Parathyroid adenoma (tissue), 2 donors: ENCODE measurements at regions not wholly inside any gene's neighbourhood (a gene's known extent, or its start where the extent isn't known, plus 50 kb on each side); places are given as distances from the start of the nearest gene placed in this dataset.

Source experiments
- H2AFZ ChIP-seq: fragments of 300-600 bp; sonication (generic); one replicate; pipeline ENCODE4 v1.7.0; 2017; ENCODE audit warnings: antibody characterized with exemption, mild to moderate bottlenecking
- H3K27ac ChIP-seq: fragments of 300-600 bp; sonication (generic); one replicate; pipeline ENCODE4 v1.7.0; 2017
- H3K27me3 ChIP-seq: fragments of 300-600 bp; sonication (generic); one replicate; pipeline ENCODE4 v1.7.0; 2017; ENCODE audit warnings: low read length; ENCODE audit not compliant: control insufficient read depth, insufficient read depth
- H3K36me3 ChIP-seq: fragments of 300-600 bp; sonication (generic); one replicate; pipeline ENCODE4 v1.7.0; 2017; ENCODE audit warnings: low read length; ENCODE audit not compliant: control insufficient read depth, insufficient read depth
- H3K4me1 ChIP-seq: fragments of 300-600 bp; sonication (generic); one replicate; pipeline ENCODE4 v1.7.0; 2017; ENCODE audit warnings: control low read depth
- H3K4me2 ChIP-seq: fragments of 300-600 bp; sonication (generic); one replicate; pipeline ENCODE4 v1.7.0; 2017; ENCODE audit warnings: low read length
- H3K4me3 ChIP-seq: fragments of 300-600 bp; sonication (generic); one replicate; pipeline ENCODE4 v1.7.0; 2017; ENCODE audit warnings: low read depth, low read length
- H3K79me2 ChIP-seq: fragments of 300-600 bp; sonication (generic); one replicate; pipeline ENCODE4 v1.7.0; 2017; ENCODE audit warnings: control low read depth
- H3K9ac ChIP-seq: fragments of 300-600 bp; sonication (generic); one replicate; pipeline ENCODE4 v1.7.0; 2017; ENCODE audit warnings: mild to moderate bottlenecking
- H3K9me3 ChIP-seq: fragments of 300-600 bp; sonication (generic); one replicate; pipeline ENCODE4 v1.7.0; 2017; ENCODE audit warnings: low read length; ENCODE audit not compliant: control insufficient read depth
- CTCF ChIP-seq: fragments of 300-600 bp; sonication (generic); IDR thresholded peaks from one replicate; pipeline ENCODE4 v1.7.0; 2017; ENCODE audit warnings: antibody characterized with exemption, mild to moderate bottlenecking
- donor health status: primary hyperparathyroidism.

- Histone ChIP-seq H3K9me3 (no peaks in the 10 kb centered on the region), H2AFZ (no peak overlapping the region), H3K4me3 (no peak overlapping the region), H3K9ac (no peak overlapping the region), H3K79me2 (no peaks in the 10 kb centered on the region), H3K27ac (no peak overlapping the region), H3K4me1 (no peaks in the 10 kb centered on the region), H3K4me2 (no peak overlapping the region), H3K27me3 (no peaks in the 10 kb centered on the region), H3K36me3 (no peaks in the 10 kb centered on the region)
- no peak for TF ChIP-seq CTCF
Measured at GRCh38 chr5:158304607-158305006, 445.7 kb upstream of the CLINT1 start.

GRCh38 chr5:158303883-158304282, 444.9 kb upstream of the CLINT1 start:
- H3K36me3 ChIP-seq: no peaks in the 10 kb centered on the region
- H3K79me2 ChIP-seq: no peaks in the 10 kb centered on the region
- H3K4me2 ChIP-seq: no peak overlapping the region
- H3K4me3 ChIP-seq: no peak overlapping the region
- no peaks in the 10 kb centered on the region for H3K27me3 ChIP-seq
- H3K9me3 ChIP-seq: no peaks in the 10 kb centered on the region
- no peaks in the 10 kb centered on the region for H3K4me1 ChIP-seq
- H2AFZ ChIP-seq: no peak overlapping the region
- no peak overlapping the region for H3K27ac ChIP-seq
- H3K9ac ChIP-seq: no peak overlapping the region
- TF ChIP-seq CTCF: no peak

GRCh38 chr5:158303275-158303674, 444.3 kb upstream of the CLINT1 start:
- TF ChIP-seq CTCF: no peak
- no peak overlapping the region for H3K4me2 ChIP-seq
- no peaks in the 10 kb centered on the region for H3K79me2 ChIP-seq
- no peak overlapping the region for H2AFZ ChIP-seq
- no peak overlapping the region for H3K9ac ChIP-seq
- H3K4me1 ChIP-seq: no peaks in the 10 kb centered on the region
- H3K4me3 ChIP-seq: no peak overlapping the region
- no peak overlapping the region for H3K27ac ChIP-seq
- no peaks in the 10 kb centered on the region for H3K36me3 ChIP-seq
- H3K9me3 ChIP-seq: no peaks in the 10 kb centered on the region
- no peaks in the 10 kb centered on the region for H3K27me3 ChIP-seq

- no peak overlapping the region for H3K4me3 ChIP-seq
- TF ChIP-seq CTCF: no peak
- H3K4me2 ChIP-seq: no peak overlapping the region
- no peaks in the 10 kb centered on the region for H3K27me3 ChIP-seq
- H3K36me3 ChIP-seq: no peaks in the 10 kb centered on the region
- no peak overlapping the region for H3K27ac ChIP-seq
- no peak overlapping the region for H2AFZ ChIP-seq
- H3K9me3 ChIP-seq: no peaks in the 10 kb centered on the region
- H3K9ac ChIP-seq: no peak overlapping the region
- no peaks in the 10 kb centered on the region for H3K4me1 ChIP-seq
- no peaks in the 10 kb centered on the region for H3K79me2 ChIP-seq
Measured at GRCh38 chr5:158302029-158302428, 443.1 kb upstream of the CLINT1 start.

GRCh38 chr5:158301186-158301585, 442.2 kb upstream of the CLINT1 start:
- Histone ChIP-seq H3K27me3 (no peaks in the 10 kb centered on the region), H3K79me2 (no peaks in the 10 kb centered on the region), H3K4me3 (no peak overlapping the region), H3K9me3 (no peaks in the 10 kb centered on the region), H3K36me3 (no peaks in the 10 kb centered on the region), H3K27ac (no peak overlapping the region), H3K4me2 (no peak overlapping the region), H2AFZ (no peak overlapping the region), H3K4me1 (no peaks in the 10 kb centered on the region), H3K9ac (no peak overlapping the region)
- no peak for TF ChIP-seq CTCF
